ENCODE measurements at regions not wholly inside any gene's neighbourhood (a gene's known extent, or its start where the extent isn't known, plus 50 kb on each side); places are given as distances from the start of the nearest gene placed in this dataset.

GRCh38 chr3:135324301-135324700 is 529.2 kb downstream of the EPHB1 start:
- no peak overlapping the region for H3K4me2 ChIP-seq (ENCODE audit: low read length)
- TF ChIP-seq REST (IDR thresholded peaks at IDR 0.05; ENCODE audit: borderline replicate concordance) = no peak
- TF ChIP-seq CTCF (IDR thresholded peaks at IDR 0.05; ENCODE audit: poor library complexity, severe bottlenecking) = no peak
- no peak for TF ChIP-seq POLR2AphosphoS5 (IDR thresholded peaks at IDR 0.05)
- no peak for TF ChIP-seq TAF1 (IDR thresholded peaks at IDR 0.05; ENCODE audit: low read depth)
- TF ChIP-seq SMC3 (conservative IDR thresholded peaks at IDR 0.05; ENCODE audit: poor library complexity) = no peak
- TF ChIP-seq MXI1 (conservative IDR thresholded peaks at IDR 0.05; ENCODE audit: poor library complexity, severe bottlenecking) = no peak
- no peak for TF ChIP-seq RAD21 (conservative IDR thresholded peaks at IDR 0.05)
- TF ChIP-seq EZH2 (IDR thresholded peaks at IDR 0.05; ENCODE audit: borderline replicate concordance, insufficient read depth, low read length, poor library complexity, severe bottlenecking) = no peak
- TF ChIP-seq EP300 (conservative IDR thresholded peaks at IDR 0.05; ENCODE audit: poor library complexity, severe bottlenecking) = no peak
- H3K4me3 ChIP-seq (ENCODE audit: low read length) = no peak overlapping the region
- H3K27me3 ChIP-seq (ENCODE audit: insufficient read depth, low read depth, low read length) = no peaks in the 10 kb centered on the region
- H2AFZ ChIP-seq (ENCODE audit: low read depth, low read length) = no peak overlapping the region
- H3K9me2 ChIP-seq (ENCODE audit: insufficient read depth, low read length) = no peaks in the 10 kb centered on the region
- no peak overlapping the region for H3K9ac ChIP-seq (ENCODE audit: low read length)
- H4K20me1 ChIP-seq (ENCODE audit: insufficient read depth) = no peaks in the 10 kb centered on the region
- no peak overlapping the region for H3K27ac ChIP-seq (ENCODE audit: low read length)
- no peaks in the 10 kb centered on the region for H3K79me2 ChIP-seq (replicated peaks; ENCODE audit: insufficient read depth, low read length)
- H3F3A ChIP-seq (ENCODE audit: insufficient read depth, low read length, poor library complexity, severe bottlenecking) = no peaks in the 10 kb centered on the region
- H3K9me3 ChIP-seq (ENCODE audit: low read length) = no peaks in the 10 kb centered on the region
- no peaks in the 10 kb centered on the region for H3K36me3 ChIP-seq (ENCODE audit: insufficient read depth, low read length)

- H3F3A ChIP-seq (ENCODE audit: insufficient read depth, low read length, poor library complexity, severe bottlenecking) = no peaks in the 10 kb centered on the region
Observed at GRCh38 chr3:135325096-135325495, 530.0 kb downstream of the EPHB1 start.

More at GRCh38 chr3:135325096-135325495, 530.0 kb downstream of the EPHB1 start:
- Histone ChIP-seq H3K27ac (ENCODE audit: low read length) (no peak overlapping the region), H4K20me1 (ENCODE audit: insufficient read depth) (no peaks in the 10 kb centered on the region), H3K36me3 (ENCODE audit: insufficient read depth, low read length) (no peaks in the 10 kb centered on the region), H3K9me3 (ENCODE audit: low read length) (no peaks in the 10 kb centered on the region), H2AFZ (ENCODE audit: low read depth, low read length) (no peak overlapping the region), H3K4me3 (ENCODE audit: low read length) (no peak overlapping the region), H3K9me2 (ENCODE audit: insufficient read depth, low read length) (no peaks in the 10 kb centered on the region), H3K79me2 (replicated peaks; ENCODE audit: insufficient read depth, low read length) (no peaks in the 10 kb centered on the region), H3K4me2 (ENCODE audit: low read length) (no peak overlapping the region), H3K9ac (ENCODE audit: low read length) (no peak overlapping the region), H3K27me3 (ENCODE audit: insufficient read depth, low read depth, low read length) (no peaks in the 10 kb centered on the region)
- TF ChIP-seq MXI1 (conservative IDR thresholded peaks at IDR 0.05; ENCODE audit: poor library complexity, severe bottlenecking) (no peak), SMC3 (conservative IDR thresholded peaks at IDR 0.05; ENCODE audit: poor library complexity) (no peak), EP300 (conservative IDR thresholded peaks at IDR 0.05; ENCODE audit: poor library complexity, severe bottlenecking) (no peak), REST (IDR thresholded peaks at IDR 0.05; ENCODE audit: borderline replicate concordance) (no peak), TAF1 (IDR thresholded peaks at IDR 0.05; ENCODE audit: low read depth) (no peak), CTCF (IDR thresholded peaks at IDR 0.05; ENCODE audit: poor library complexity, severe bottlenecking) (no peak), RAD21 (conservative IDR thresholded peaks at IDR 0.05) (no peak), POLR2AphosphoS5 (IDR thresholded peaks at IDR 0.05) (no peak), EZH2 (IDR thresholded peaks at IDR 0.05; ENCODE audit: borderline replicate concordance, insufficient read depth, low read length, poor library complexity, severe bottlenecking) (no peak)

Measured in neural cell (in vitro differentiated cells).